Nephron (organoid): ENCODE measurements at regions not wholly inside any gene's neighbourhood (a gene's known extent, or its start where the extent isn't known, plus 50 kb on each side); places are given as distances from the start of the nearest gene placed in this dataset.

Experiments used
- H3K27ac Mint-ChIP-seq, 3 experiments: 2 replicates each; pipeline ENCODE4 v1.8.0; 2020; ENCODE audit warnings: mixed read lengths in 3 of 3, mild to moderate bottlenecking in 2 of 3, moderate library complexity in 1 of 3
- H3K27me3 Mint-ChIP-seq: 2 replicates; pipeline ENCODE4 v1.8.0; 2021; ENCODE audit warnings: low read depth, mild to moderate bottlenecking, moderate library complexity, mixed read lengths
- H3K36me3 Mint-ChIP-seq: 2 replicates; pipeline ENCODE4 v1.8.0; 2020; ENCODE audit warnings: low read depth, mixed read lengths
- H3K4me1 Mint-ChIP-seq: 2 replicates; pipeline ENCODE4 v1.8.0; 2020; ENCODE audit warnings: mixed read lengths
- H3K4me3 Mint-ChIP-seq, 3 experiments: 2 replicates each; pipeline ENCODE4 v1.8.0; 2020; ENCODE audit warnings: mild to moderate bottlenecking in 3 of 3, mixed read lengths in 3 of 3, moderate library complexity in 2 of 3
- H3K9me3 Mint-ChIP-seq: 2 replicates; pipeline ENCODE4 v1.8.0; 2020; ENCODE audit warnings: mixed read lengths
- TF ChIP-seq, protein P1 (sequence below), 3 experiments: fragments of 200-600 bp; sonication (generic); IDR thresholded peaks; one replicate each; pipeline ENCODE4 v1.5.0; 2021; ENCODE audit warnings: antibody characterized with exemption in 3 of 3; ENCODE audit not compliant: unreplicated experiment in 3 of 3

DNA sequence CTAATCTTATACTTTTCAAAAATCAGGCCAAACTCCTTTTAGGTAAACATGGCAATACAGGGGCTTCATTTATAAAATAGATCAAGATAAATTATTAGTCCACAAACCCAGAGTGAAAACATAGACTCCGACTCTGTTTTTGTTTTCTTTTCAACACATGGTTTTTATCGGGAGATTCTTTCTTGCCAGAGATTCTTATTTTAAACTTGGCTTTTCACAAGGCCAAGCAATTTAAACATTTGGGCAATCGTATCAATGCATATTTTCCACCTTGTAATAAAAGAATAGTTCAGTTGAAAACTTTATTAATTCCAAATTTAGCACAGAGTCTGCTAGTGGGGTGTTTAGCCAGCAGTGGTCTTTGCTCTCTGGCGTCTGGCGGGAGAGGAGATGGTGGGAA, 71.9 kb downstream of the SOX11 start:
- Mint-ChIP-seq H3K9me3 (no peaks in the 10 kb centered on the region), H3K4me1 (peaks cover 49% of the 10 kb centered on the region), H3K27ac (peak overlapping the region in 1 of 3 experiments; percentile 42), H3K4me3 (no peak overlapping the region), H3K27me3 (peaks cover 20% of the 10 kb centered on the region), H3K36me3 (no peaks in the 10 kb centered on the region)
- TF ChIP-seq, protein P1, sequence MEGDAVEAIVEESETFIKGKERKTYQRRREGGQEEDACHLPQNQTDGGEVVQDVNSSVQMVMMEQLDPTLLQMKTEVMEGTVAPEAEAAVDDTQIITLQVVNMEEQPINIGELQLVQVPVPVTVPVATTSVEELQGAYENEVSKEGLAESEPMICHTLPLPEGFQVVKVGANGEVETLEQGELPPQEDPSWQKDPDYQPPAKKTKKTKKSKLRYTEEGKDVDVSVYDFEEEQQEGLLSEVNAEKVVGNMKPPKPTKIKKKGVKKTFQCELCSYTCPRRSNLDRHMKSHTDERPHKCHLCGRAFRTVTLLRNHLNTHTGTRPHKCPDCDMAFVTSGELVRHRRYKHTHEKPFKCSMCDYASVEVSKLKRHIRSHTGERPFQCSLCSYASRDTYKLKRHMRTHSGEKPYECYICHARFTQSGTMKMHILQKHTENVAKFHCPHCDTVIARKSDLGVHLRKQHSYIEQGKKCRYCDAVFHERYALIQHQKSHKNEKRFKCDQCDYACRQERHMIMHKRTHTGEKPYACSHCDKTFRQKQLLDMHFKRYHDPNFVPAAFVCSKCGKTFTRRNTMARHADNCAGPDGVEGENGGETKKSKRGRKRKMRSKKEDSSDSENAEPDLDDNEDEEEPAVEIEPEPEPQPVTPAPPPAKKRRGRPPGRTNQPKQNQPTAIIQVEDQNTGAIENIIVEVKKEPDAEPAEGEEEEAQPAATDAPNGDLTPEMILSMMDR (IDR thresholded peaks at IDR 0.05; ENCODE audit: unreplicated experiment in 3 of 3) = no peak

GRCh38 chr2:5766056-5766455, 73.9 kb downstream of the SOX11 start:
- peaks cover 11% of the 10 kb centered on the region for H3K27me3 Mint-ChIP-seq
- H3K36me3 Mint-ChIP-seq = no peaks in the 10 kb centered on the region
- TF ChIP-seq, protein P1 (IDR thresholded peaks at IDR 0.05; ENCODE audit: unreplicated experiment in 3 of 3) = no peak
- H3K9me3 Mint-ChIP-seq = no peaks in the 10 kb centered on the region
- peak overlapping the region; percentile 29 to 75 (median 45) for H3K27ac Mint-ChIP-seq
- peaks cover 44% of the 10 kb centered on the region for H3K4me1 Mint-ChIP-seq
- no peak overlapping the region for H3K4me3 Mint-ChIP-seq

DNA sequence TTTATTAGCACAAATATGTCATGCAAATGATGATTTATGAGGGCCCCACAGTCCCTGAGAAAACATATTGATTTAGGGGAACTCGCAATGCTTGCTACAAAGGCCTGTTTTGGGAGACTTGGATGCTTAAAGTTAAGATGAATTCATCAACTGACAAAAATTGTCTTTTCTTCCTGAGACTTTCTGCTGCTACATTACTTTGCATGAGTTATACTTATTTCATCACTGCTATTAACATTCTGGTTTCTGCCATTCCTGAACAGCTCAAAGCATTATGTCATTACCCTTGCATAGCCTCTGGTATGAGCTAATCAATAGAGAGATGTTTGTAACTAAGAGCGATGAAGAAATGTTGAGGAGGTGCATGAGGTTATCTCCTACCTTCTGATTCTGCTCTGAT, 74.4 kb downstream of the SOX11 start:
- H3K4me3 Mint-ChIP-seq = peak overlapping the region in 1 of 3 experiments; percentile 15
- H3K27me3 Mint-ChIP-seq = peaks cover 11% of the 10 kb centered on the region
- no peaks in the 10 kb centered on the region for H3K36me3 Mint-ChIP-seq
- no peaks in the 10 kb centered on the region for H3K9me3 Mint-ChIP-seq
- TF ChIP-seq, protein P1 (IDR thresholded peaks at IDR 0.05; ENCODE audit: unreplicated experiment in 3 of 3) = no peak
- H3K4me1 Mint-ChIP-seq = peaks cover 48% of the 10 kb centered on the region
- peak overlapping the region in 2 of 3 experiments; percentile 29 to 75 for H3K27ac Mint-ChIP-seq

- Mint-ChIP-seq H3K36me3 (no peaks in the 10 kb centered on the region), H3K9me3 (no peaks in the 10 kb centered on the region), H3K4me1 (peaks cover 5% of the 10 kb centered on the region), H3K27me3 (no peaks in the 10 kb centered on the region), H3K27ac (peak overlapping the region in 1 of 3 experiments; percentile 20), H3K4me3 (no peak overlapping the region)
- TF ChIP-seq, protein P1 (IDR thresholded peaks at IDR 0.05; ENCODE audit: unreplicated experiment in 3 of 3) = no peak
Observed at GRCh38 chr2:5777131-5777535, 84.9 kb downstream of the SOX11 start.

- Mint-ChIP-seq H3K36me3 (peaks cover 4% of the 10 kb centered on the region), H3K4me3 (no peak overlapping the region), H3K27me3 (no peaks in the 10 kb centered on the region), H3K9me3 (peaks cover 5% of the 10 kb centered on the region), H3K4me1 (peaks cover 5% of the 10 kb centered on the region), H3K27ac (no peak overlapping the region)
- TF ChIP-seq, protein P1 (IDR thresholded peaks at IDR 0.05; ENCODE audit: unreplicated experiment in 3 of 3) = no peak
Observed at GRCh38 chr2:5781679-5782078, 89.5 kb downstream of the SOX11 start.

DNA sequence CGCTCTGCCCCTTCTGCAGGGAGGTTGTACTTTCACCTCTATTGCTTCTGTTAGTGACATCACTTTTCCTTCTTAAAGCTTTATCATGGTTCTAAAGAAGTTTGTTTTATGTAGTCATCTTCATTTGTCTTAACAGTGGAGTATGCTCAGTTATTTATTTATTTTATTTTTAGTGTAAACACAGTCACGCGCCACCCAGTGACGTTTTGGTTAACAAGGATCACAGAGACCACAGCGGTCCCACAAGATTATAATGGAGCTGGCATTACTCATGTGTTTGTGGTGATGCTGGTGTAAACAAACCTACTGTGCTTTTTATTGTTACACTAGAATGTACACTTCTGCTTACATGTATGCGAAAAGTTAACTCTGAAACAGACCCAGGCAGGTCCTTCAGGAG, 89.9 kb downstream of the SOX11 start:
- Mint-ChIP-seq H3K27me3 (no peaks in the 10 kb centered on the region), H3K4me3 (no peak overlapping the region), H3K36me3 (peaks cover 5% of the 10 kb centered on the region), H3K9me3 (peaks cover 7% of the 10 kb centered on the region), H3K4me1 (peaks cover 4% of the 10 kb centered on the region), H3K27ac (no peak overlapping the region)
- TF ChIP-seq, protein P1 (IDR thresholded peaks at IDR 0.05; ENCODE audit: unreplicated experiment in 3 of 3) = no peak
